HG02571 (cell line): ENCODE measurements at regions not wholly inside any gene's neighbourhood (a gene's known extent, or its start where the extent isn't known, plus 50 kb on each side); places are given as distances from the start of the nearest gene placed in this dataset.
"Not testable (repeated sequence)": the region's sequence is repeated elsewhere in the genome, so short reads cannot be mapped to it uniquely, and the experiment has no call there.

ENCODE experiments used
- ATAC-seq: cut with Tn5 transposase; IDR thresholded peaks from one replicate; pipeline ENCODE4 v1.9.1; 2021; ENCODE audit warnings: mild to moderate bottlenecking, moderate library complexity; ENCODE audit not compliant: unreplicated experiment

DNA sequence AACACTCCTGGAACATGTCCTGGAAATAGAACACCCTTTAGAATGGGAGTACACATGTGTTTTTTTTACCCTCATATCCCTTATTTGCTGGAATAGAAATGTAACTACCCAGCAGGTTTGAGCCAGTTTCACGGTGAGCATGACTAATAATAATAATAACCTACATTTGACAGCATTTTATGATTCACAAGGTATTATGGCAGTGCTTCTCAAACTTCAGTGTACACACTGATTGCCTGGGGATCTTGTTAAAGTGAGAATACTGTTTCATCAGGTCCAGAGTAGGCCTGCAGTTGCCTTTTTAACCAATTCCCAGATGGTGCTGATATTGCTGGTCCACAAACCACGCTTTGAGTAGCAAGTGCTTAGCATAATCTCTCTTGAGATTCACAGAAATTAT is 63.9 kb downstream of the NFKBIZ start:
- no peak for ATAC-seq

DNA sequence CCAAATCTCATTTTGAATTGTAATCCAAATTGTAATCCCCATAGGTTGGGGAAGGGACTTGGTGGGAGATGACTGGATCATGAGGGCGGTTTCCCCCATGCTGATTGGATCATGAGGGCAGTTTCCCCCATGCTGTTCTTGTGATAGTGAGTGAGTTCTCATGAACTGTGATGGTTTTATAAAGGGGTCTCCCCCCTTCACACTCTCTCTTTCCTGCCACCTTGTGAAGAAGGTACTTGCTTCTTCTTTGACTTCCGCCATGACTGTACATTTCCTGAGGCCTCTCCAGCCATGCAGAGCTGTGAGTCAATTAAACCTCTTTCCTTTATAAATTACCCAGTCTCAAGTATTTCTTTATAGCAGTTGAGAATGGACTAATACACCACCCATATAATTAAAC is 68.4 kb downstream of the NFKBIZ start:
- not testable (repeated sequence) for ATAC-seq

- ATAC-seq, result not testable (repeated sequence)
Measured at GRCh38 chr3:101922151-101922725, 72.9 kb downstream of the NFKBIZ start.

GRCh38 chr3:101924621-101925020 is 75.3 kb downstream of the NFKBIZ start:
- not testable (repeated sequence) for ATAC-seq

DNA sequence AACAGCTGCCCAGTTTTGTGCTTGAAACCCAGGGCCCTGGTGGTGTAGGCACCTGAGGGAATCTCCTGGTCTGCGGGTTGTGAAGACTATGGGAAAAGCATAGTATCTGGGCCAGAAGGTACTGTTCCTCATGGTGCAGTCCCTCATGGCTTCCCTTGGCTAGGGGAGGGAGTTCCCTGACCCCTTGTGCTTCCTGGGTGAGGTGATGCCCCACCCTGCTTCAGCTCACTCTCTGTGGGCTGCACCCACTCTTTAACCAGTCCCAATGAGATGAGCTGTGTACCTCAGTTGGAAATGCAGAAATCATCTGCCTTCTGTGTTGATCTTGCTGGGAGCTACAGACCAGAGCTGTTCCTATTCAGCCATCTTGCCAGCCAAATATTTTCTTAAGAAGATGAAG is 75.8 kb downstream of the NFKBIZ start:
- not testable (repeated sequence) for ATAC-seq

DNA sequence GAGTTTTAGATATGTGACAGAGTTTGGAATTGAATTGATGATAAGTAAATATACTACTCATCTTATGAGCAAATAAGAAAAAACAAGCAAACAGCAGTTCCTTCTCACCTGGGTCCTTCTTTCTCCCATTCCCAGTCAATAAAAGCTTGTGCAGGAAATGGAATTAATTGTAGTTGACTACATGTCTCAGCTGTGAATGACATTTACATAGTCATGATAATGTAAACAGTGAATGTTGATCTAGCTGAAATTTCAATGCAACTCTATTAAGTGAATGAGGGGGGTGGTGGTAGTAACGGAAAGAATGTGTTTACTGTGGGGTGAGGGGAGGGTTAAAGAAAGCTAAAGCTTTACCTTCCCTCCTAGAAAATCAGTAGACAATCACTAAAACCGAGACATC is 76.2 kb downstream of the NFKBIZ start:
- no peak for ATAC-seq

GRCh38 chr3:101926594-101927105 is 77.3 kb downstream of the NFKBIZ start:
- ATAC-seq, result no peak

- ATAC-seq, result no peak
Measured at GRCh38 chr3:101928890-101929289, 79.6 kb downstream of the NFKBIZ start.

DNA sequence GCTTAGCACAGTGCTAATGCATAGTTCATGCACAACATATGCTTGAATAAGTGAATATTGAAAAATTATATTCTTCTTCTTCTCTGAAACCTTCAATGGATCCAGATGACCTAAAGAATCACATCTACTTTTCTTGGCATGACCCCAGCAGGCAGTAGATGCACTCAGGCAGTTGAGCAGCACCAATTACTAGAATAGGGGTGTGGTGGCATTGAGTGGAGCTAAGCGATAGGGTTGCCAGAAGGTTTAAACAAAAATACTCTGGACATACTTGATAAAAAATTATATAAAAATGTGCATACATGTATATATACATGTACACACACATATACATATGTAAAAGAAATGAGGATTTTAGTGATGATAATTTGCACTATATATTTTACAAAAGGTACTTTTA is 81.8 kb downstream of the NFKBIZ start:
- ATAC-seq, result no peak

GRCh38 chr3:101932326-101933068 is 83.2 kb downstream of the NFKBIZ start:
- no peak for ATAC-seq

GRCh38 chr3:101936419-101937356 is 87.4 kb downstream of the NFKBIZ start:
- ATAC-seq, result peak; percentile 97

GRCh38 chr3:101938262-101938847 is 89.0 kb downstream of the NFKBIZ start:
- ATAC-seq, result no peak

GRCh38 chr3:101939361-101940049 is 90.2 kb downstream of the NFKBIZ start:
- no peak for ATAC-seq

GRCh38 chr3:101940521-101941317 is 91.4 kb downstream of the NFKBIZ start:
- no peak for ATAC-seq

DNA sequence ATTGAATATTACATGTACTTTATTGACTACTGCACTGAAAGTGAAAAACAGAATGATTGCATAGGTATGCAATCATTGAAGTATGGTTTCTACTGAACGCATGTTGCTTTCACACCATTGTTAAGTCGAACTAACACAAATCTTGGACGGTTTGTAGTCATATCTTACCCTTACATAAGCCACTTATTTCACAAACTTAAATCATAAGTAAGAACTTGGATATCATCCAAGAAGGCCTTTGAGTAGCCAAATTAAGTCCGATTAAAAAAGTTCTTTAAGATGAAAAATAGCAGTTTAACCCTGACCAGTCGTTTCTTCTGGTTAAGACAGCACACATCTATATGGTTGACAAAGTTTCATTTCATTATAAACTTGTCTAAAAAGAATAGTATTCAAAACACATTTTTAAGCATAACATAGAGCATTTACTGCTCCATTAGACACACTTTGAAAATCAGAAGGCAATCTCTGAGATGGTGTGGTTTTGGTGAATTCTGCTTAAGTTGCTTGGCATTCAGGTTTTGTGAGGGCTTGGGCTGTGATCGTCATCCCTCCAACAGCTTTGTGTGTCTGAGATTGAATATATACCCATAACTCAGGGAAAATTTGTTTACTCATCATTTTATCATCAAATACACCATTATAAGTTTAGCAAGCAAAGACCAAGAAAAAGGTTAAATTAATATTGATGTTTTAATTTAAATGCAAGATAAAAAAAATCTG is 92.2 kb downstream of the NFKBIZ start:
- no peak for ATAC-seq

DNA sequence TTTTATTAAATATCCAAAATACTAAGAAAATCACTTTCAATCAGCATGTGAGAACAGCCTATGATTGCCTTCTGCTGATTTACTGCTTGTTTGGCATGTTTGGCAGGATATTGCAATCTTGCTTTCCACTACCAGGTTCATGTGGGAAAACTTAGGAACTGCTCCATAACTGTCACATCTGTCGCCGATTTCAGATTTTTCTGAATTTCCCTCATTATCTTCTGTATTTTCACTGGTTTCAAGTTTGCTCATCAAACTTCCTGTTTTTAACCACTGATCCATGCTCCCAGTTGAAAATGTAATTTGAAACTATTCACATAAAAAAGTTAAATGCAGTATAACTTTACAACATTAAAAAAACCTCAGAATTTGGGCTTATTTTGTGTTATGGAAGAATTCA is 93.0 kb downstream of the NFKBIZ start:
- no peak for ATAC-seq

DNA sequence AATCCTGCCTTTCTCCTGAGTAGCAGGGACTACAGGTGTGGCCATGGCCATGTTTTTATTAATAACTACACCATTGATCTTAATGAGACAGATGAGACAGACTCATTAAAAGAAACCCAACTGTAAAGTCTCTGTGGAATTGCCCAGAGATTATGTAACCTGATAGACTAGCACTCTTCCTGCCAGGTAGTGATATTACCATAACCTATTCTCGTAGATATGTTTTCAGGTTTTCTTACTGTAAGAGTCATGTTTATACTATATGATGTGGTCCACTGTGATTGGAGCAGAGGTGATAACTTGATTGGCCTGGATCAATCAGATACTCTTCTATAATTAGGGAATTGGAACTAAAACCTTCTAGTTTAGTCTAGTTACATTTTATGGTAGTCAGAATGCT is 93.7 kb downstream of the NFKBIZ start:
- no peak for ATAC-seq

- ATAC-seq, result no peak
Measured at GRCh38 chr3:101944308-101944707, 95.0 kb downstream of the NFKBIZ start.

DNA sequence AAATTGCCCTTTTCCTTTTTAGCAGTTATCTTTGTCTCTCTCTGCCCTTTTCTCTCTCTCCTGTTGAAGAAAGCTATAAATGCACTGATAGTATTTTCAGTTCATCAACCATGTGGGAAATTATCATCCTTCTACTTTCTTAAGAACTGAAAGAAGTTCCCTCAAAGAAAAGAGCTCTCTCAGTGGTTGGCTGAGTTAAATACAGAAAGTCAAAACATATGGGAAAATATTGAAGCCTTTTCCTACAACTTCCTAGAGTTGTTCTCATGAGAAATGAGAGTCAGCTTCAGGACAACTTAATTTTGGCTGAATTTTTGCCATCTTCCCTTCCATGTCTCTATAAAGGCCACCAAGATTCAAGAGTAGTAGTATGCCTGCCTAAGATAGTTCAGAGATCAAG is 96.7 kb downstream of the NFKBIZ start:
- no peak for ATAC-seq
